ENCODE measurements at regions not wholly inside any gene's neighbourhood (a gene's known extent, or its start where the extent isn't known, plus 50 kb on each side); places are given as distances from the start of the nearest gene placed in this dataset.

GRCh38 chr2:177074099-177074710, 138.4 kb upstream of the HNRNPA3 start:
- TF ChIP-seq CEBPB (IDR thresholded peaks at IDR 0.05) (no peak), ZBTB7A (IDR thresholded peaks at IDR 0.05; ENCODE audit: low read depth) (no peak), RAD21 (IDR thresholded peaks at IDR 0.05; ENCODE audit: low read depth) (no peak), EGR1 (IDR thresholded peaks at IDR 0.05) (no peak), EP300 (IDR thresholded peaks at IDR 0.05; ENCODE audit: borderline replicate concordance) (no peak), CREB1 (IDR thresholded peaks at IDR 0.05; ENCODE audit: low read depth) (no peak), TEAD4 (IDR thresholded peaks at IDR 0.05) (no peak), FOXM1 (IDR thresholded peaks at IDR 0.05; ENCODE audit: borderline replicate concordance, low read depth) (no peak), USF1 (IDR thresholded peaks at IDR 0.05) (no peak), NFIC (IDR thresholded peaks at IDR 0.05) (no peak), YY1 (IDR thresholded peaks at IDR 0.05; ENCODE audit: low read depth) (no peak), MAX (IDR thresholded peaks at IDR 0.05) (no peak), REST (IDR thresholded peaks at IDR 0.05; ENCODE audit: low read depth) (no peak), TAF1 (IDR thresholded peaks at IDR 0.05; ENCODE audit: low read depth) (no peak), TCF12 (IDR thresholded peaks at IDR 0.05; ENCODE audit: low read depth) (no peak)

- TF ChIP-seq YY1 (IDR thresholded peaks at IDR 0.05; ENCODE audit: low read depth) (no peak), NFIC (IDR thresholded peaks at IDR 0.05) (no peak), TAF1 (IDR thresholded peaks at IDR 0.05; ENCODE audit: low read depth) (no peak), CREB1 (IDR thresholded peaks at IDR 0.05; ENCODE audit: low read depth) (no peak), EGR1 (IDR thresholded peaks at IDR 0.05) (no peak), CEBPB (IDR thresholded peaks at IDR 0.05) (no peak), TEAD4 (IDR thresholded peaks at IDR 0.05) (no peak), RAD21 (IDR thresholded peaks at IDR 0.05; ENCODE audit: low read depth) (no peak), MAX (IDR thresholded peaks at IDR 0.05) (no peak), TCF12 (IDR thresholded peaks at IDR 0.05; ENCODE audit: low read depth) (no peak), FOXM1 (IDR thresholded peaks at IDR 0.05; ENCODE audit: borderline replicate concordance, low read depth) (no peak), ZBTB7A (IDR thresholded peaks at IDR 0.05; ENCODE audit: low read depth) (no peak)
Observed at GRCh38 chr2:177075254-177075653, 137.3 kb upstream of the HNRNPA3 start.

GRCh38 chr2:177076636-177077179, 135.9 kb upstream of the HNRNPA3 start:
- no peak for TF ChIP-seq REST (IDR thresholded peaks at IDR 0.05; ENCODE audit: low read depth)
- TF ChIP-seq NFIC (IDR thresholded peaks at IDR 0.05), result no peak
- no peak for TF ChIP-seq EP300 (IDR thresholded peaks at IDR 0.05; ENCODE audit: borderline replicate concordance)
- TF ChIP-seq TEAD4 (IDR thresholded peaks at IDR 0.05), result no peak
- TF ChIP-seq YY1 (IDR thresholded peaks at IDR 0.05; ENCODE audit: low read depth), result no peak
- no peak for TF ChIP-seq ZBTB7A (IDR thresholded peaks at IDR 0.05; ENCODE audit: low read depth)
- TF ChIP-seq TAF1 (IDR thresholded peaks at IDR 0.05; ENCODE audit: low read depth), result no peak
- TF ChIP-seq CEBPB (IDR thresholded peaks at IDR 0.05), result no peak

- TF ChIP-seq YY1 (IDR thresholded peaks at IDR 0.05; ENCODE audit: low read depth), result no peak
- no peak for TF ChIP-seq TAF1 (IDR thresholded peaks at IDR 0.05; ENCODE audit: low read depth)
- TF ChIP-seq TCF12 (IDR thresholded peaks at IDR 0.05; ENCODE audit: low read depth), result no peak
- no peak for TF ChIP-seq TEAD4 (IDR thresholded peaks at IDR 0.05)
- no peak for TF ChIP-seq RAD21 (IDR thresholded peaks at IDR 0.05; ENCODE audit: low read depth)
- TF ChIP-seq ZBTB7A (IDR thresholded peaks at IDR 0.05; ENCODE audit: low read depth), result no peak
- TF ChIP-seq EP300 (IDR thresholded peaks at IDR 0.05; ENCODE audit: borderline replicate concordance), result no peak
- TF ChIP-seq USF1 (IDR thresholded peaks at IDR 0.05), result no peak
- TF ChIP-seq CEBPB (IDR thresholded peaks at IDR 0.05), result no peak
- no peak for TF ChIP-seq MAX (IDR thresholded peaks at IDR 0.05)
- no peak for TF ChIP-seq REST (IDR thresholded peaks at IDR 0.05; ENCODE audit: low read depth)
Observed at GRCh38 chr2:177077778-177078177, 134.8 kb upstream of the HNRNPA3 start.
